Caco-2 (cell line): ENCODE measurements at regions not wholly inside any gene's neighbourhood (a gene's known extent, or its start where the extent isn't known, plus 50 kb on each side); places are given as distances from the start of the nearest gene placed in this dataset.

Source experiments
- BruUV-seq: library from RNA; stranded (reverse); fragments of 400-500 nt; replicated peaks from 2 replicates; lab custom pipeline; 2021; lab: Mats Ljungman, UMichigan
- CTCF ChIA-PET: fragments of 300-600 bp; sonication (Branson Sonifier 250); formaldehyde crosslinking; loops from one replicate; lab custom pipeline; 2022; ENCODE audit warnings: antibody characterized with exemption; lab: Charles Lee
- POLR2A ChIA-PET: fragments of 300-600 bp; sonication (Branson Sonifier 250); formaldehyde crosslinking; loops from one replicate; lab custom pipeline; 2022; ENCODE audit warnings: antibody characterized with exemption; lab: Charles Lee
- DNase-seq, 2 experiments: peaks; one replicate each; pipeline versions ENCODE4 v3.0.0 to v3.0.0-alpha.2; 2020 to 2022
- H3K27me3 ChIP-seq: replicated peaks from 2 replicates; pipeline ENCODE4 v1.6.0; 2011; ENCODE audit warnings: low read length; ENCODE audit not compliant: control insufficient read depth, insufficient read depth
- H3K36me3 ChIP-seq: 2 replicates; pipeline ENCODE4 v1.5.1; 2011; ENCODE audit warnings: low read length; ENCODE audit not compliant: control insufficient read depth, insufficient read depth
- H3K4me1 ChIP-seq: fragments of 250-450 bp; sonication (Bioruptor Pico); 2 replicates; pipeline ENCODE4 v1.5.1; 2020; ENCODE audit warnings: mild to moderate bottlenecking
- H3K4me3 ChIP-seq: 2 replicates; pipeline ENCODE4 v1.5.1; 2011; ENCODE audit warnings: low read depth, mild to moderate bottlenecking, control low read depth, low read length
- H3K9me3 ChIP-seq: fragments of 250-450 bp; sonication (Bioruptor Pico); 2 replicates; pipeline ENCODE4 v1.5.1; 2020; ENCODE audit warnings: mild to moderate bottlenecking, moderate library complexity
- H3K27ac Mint-ChIP-seq: one replicate; pipeline ENCODE4 v1.8.0; 2022; ENCODE audit warnings: mixed read lengths; ENCODE audit not compliant: unreplicated experiment
- H3K27me3 Mint-ChIP-seq: one replicate; pipeline ENCODE4 v1.8.0; 2022; ENCODE audit warnings: mixed read lengths; ENCODE audit not compliant: insufficient read depth, unreplicated experiment
- H3K36me3 Mint-ChIP-seq: one replicate; pipeline ENCODE4 v1.8.0; 2022; ENCODE audit warnings: mild to moderate bottlenecking, mixed read lengths; ENCODE audit not compliant: insufficient read depth, unreplicated experiment
- H3K4me1 Mint-ChIP-seq: one replicate; pipeline ENCODE4 v1.8.0; 2022; ENCODE audit warnings: low read depth, mixed read lengths; ENCODE audit not compliant: unreplicated experiment
- H3K4me3 Mint-ChIP-seq: one replicate; pipeline ENCODE4 v1.8.0; 2022; ENCODE audit warnings: mild to moderate bottlenecking, moderate library complexity, mixed read lengths; ENCODE audit not compliant: unreplicated experiment
- H3K9me3 Mint-ChIP-seq: one replicate; pipeline ENCODE4 v1.8.0; 2022; ENCODE audit warnings: mixed read lengths; ENCODE audit not compliant: unreplicated experiment
- intact Hi-C: fragments of 100-400 bp; cut with micrococcal nuclease; formaldehyde crosslinking; loops from one replicate; pipeline ENCODE4 v1.10.0; 2022; ENCODE audit not compliant: unreplicated experiment
- TF ChIP-seq, protein P1 (sequence below), 2 experiments: fragments of 200-600 bp in 1 of 2; IDR thresholded peaks; 1 replicate in 1 of 2; 2 replicates in 1 of 2; pipeline versions ENCODE4 v1.5.1 to v1.8.0; 2011 to 2022; ENCODE audit warnings: antibody characterized with exemption in 1 of 2, control low read depth in 1 of 2, inconsistent platforms in 1 of 2, low read depth in 1 of 2, low read length in 1 of 2, mild to moderate bottlenecking in 1 of 2, moderate library complexity in 1 of 2; ENCODE audit not compliant: insufficient read depth in 1 of 2, severe bottlenecking in 1 of 2, unreplicated experiment in 1 of 2

DNA sequence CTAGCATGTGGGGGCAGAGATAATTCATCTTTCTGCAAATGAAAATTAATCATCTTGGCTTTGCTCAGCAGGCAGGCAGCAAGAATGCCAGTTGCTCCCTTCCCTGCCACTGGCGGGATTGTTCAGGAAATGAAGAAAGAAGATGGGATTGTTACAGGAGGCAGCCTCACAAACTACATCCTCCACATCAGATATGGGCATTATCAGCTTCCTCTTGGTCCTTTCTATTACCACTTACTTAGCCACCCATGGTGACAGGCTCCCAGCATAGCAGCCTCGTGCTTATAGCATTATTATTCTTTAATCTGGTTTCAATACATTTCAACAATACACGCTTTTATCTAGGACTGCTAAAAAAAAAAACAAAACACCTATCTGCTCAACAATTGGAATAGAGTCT, 461.6 kb upstream of the ISX start:
- H3K27ac Mint-ChIP-seq, result no peak overlapping the region
- H3K4me1 Mint-ChIP-seq, result no peaks in the 10 kb centered on the region
- no peak overlapping the region for H3K4me3 Mint-ChIP-seq
- no TSS peak for BruUV-seq
- H3K27me3 Mint-ChIP-seq, result peaks cover 5% of the 10 kb centered on the region
- H3K27me3 ChIP-seq, result no peaks in the 10 kb centered on the region
- no peaks in the 10 kb centered on the region for H3K36me3 Mint-ChIP-seq
- no peaks in the 10 kb centered on the region for H3K9me3 ChIP-seq
- ChIA-PET POLR2A (no interaction called here), CTCF (no interaction called here)
- DNase-seq, result no peak
- no peaks in the 10 kb centered on the region for H3K36me3 ChIP-seq
- no peak overlapping the region for H3K4me3 ChIP-seq
- H3K9me3 Mint-ChIP-seq, result no peaks in the 10 kb centered on the region
- intact Hi-C loops, result no loop called here
- TF ChIP-seq, protein P1, sequence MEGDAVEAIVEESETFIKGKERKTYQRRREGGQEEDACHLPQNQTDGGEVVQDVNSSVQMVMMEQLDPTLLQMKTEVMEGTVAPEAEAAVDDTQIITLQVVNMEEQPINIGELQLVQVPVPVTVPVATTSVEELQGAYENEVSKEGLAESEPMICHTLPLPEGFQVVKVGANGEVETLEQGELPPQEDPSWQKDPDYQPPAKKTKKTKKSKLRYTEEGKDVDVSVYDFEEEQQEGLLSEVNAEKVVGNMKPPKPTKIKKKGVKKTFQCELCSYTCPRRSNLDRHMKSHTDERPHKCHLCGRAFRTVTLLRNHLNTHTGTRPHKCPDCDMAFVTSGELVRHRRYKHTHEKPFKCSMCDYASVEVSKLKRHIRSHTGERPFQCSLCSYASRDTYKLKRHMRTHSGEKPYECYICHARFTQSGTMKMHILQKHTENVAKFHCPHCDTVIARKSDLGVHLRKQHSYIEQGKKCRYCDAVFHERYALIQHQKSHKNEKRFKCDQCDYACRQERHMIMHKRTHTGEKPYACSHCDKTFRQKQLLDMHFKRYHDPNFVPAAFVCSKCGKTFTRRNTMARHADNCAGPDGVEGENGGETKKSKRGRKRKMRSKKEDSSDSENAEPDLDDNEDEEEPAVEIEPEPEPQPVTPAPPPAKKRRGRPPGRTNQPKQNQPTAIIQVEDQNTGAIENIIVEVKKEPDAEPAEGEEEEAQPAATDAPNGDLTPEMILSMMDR (IDR thresholded peaks at IDR 0.05; ENCODE audit: insufficient read depth in 1 of 2, low read depth in 1 of 2, low read length in 1 of 2, severe bottlenecking in 1 of 2, unreplicated experiment in 1 of 2), result no peak
- no peaks in the 10 kb centered on the region for H3K4me1 ChIP-seq

DNA sequence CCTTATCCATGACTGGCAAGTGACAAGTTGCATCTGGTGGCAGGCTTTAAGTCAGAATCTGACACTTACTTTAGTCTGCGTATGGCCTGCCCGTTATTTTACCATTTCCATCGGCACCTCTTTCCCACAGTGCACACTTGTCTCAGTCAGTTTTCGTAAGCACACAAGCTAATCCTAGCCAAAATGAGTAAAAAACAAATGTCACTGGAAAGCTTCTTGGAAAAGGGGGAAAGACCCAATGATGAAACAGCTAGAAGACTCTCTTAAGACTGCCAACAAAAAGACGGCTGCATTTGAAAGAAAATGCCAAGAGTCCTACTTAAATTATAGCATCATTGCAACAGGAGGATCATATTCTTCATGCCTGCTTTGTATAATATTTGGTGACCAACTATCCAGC, 457.9 kb upstream of the ISX start:
- H3K27ac Mint-ChIP-seq, result no peak overlapping the region
- no peak overlapping the region for H3K4me3 Mint-ChIP-seq
- no TSS peak for BruUV-seq
- no peaks in the 10 kb centered on the region for H3K36me3 Mint-ChIP-seq
- no peaks in the 10 kb centered on the region for H3K9me3 Mint-ChIP-seq
- POLR2A ChIA-PET, result no interaction called here
- no peaks in the 10 kb centered on the region for H3K36me3 ChIP-seq
- H3K4me3 ChIP-seq, result no peak overlapping the region
- no peaks in the 10 kb centered on the region for H3K9me3 ChIP-seq
- no peaks in the 10 kb centered on the region for H3K4me1 ChIP-seq
- TF ChIP-seq, protein P1 (IDR thresholded peaks at IDR 0.05; ENCODE audit: insufficient read depth in 1 of 2, low read depth in 1 of 2, low read length in 1 of 2, severe bottlenecking in 1 of 2, unreplicated experiment in 1 of 2), result no peak
- no peaks in the 10 kb centered on the region for H3K4me1 Mint-ChIP-seq
- no peaks in the 10 kb centered on the region for H3K27me3 ChIP-seq
- no peak for DNase-seq
- CTCF ChIA-PET, result no interaction called here
- peaks cover 3% of the 10 kb centered on the region for H3K27me3 Mint-ChIP-seq
- intact Hi-C loops, result no loop called here

DNA sequence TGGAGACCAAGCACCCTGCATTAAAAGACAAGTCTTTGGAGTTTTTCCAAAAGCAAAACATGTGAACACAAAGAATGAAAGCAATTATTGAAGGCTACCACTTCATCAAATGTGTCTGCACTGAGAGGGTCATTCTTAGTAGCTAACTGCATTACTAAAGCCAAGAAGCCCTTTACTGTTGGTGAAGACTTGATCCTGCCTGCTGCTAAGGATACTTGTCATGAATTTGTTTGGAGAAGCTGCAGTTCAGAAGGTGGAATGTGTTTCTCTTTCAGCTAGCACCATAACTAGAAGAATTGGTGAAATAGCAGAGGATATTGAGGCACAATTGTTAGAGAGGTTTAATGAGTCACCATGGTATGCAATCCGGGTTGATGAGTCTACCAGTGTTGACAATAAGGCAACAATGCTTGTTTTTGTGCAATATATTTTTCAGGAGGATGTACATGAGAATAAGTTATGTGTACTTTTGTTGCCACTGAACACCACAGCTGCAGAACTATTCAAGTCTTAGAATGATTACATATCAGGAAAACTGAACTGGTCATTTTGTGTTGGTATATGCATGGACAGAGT, 457.3 kb upstream of the ISX start:
- no TSS peak for BruUV-seq
- POLR2A ChIA-PET, result no interaction called here

More for the DNA sequence above, 457.3 kb upstream of the ISX start:
- Mint-ChIP-seq H3K27ac (no peak overlapping the region), H3K36me3 (no peaks in the 10 kb centered on the region), H3K4me3 (no peak overlapping the region), H3K9me3 (no peaks in the 10 kb centered on the region), H3K4me1 (no peaks in the 10 kb centered on the region), H3K27me3 (peaks cover 3% of the 10 kb centered on the region)
- intact Hi-C loops, result no loop called here
- Histone ChIP-seq H3K27me3 (no peaks in the 10 kb centered on the region), H3K36me3 (no peaks in the 10 kb centered on the region), H3K4me3 (no peak overlapping the region), H3K4me1 (no peaks in the 10 kb centered on the region), H3K9me3 (no peaks in the 10 kb centered on the region)
- TF ChIP-seq, protein P1 (IDR thresholded peaks at IDR 0.05; ENCODE audit: insufficient read depth in 1 of 2, low read depth in 1 of 2, low read length in 1 of 2, severe bottlenecking in 1 of 2, unreplicated experiment in 1 of 2), result no peak
- no peak for DNase-seq
- CTCF ChIA-PET, result no interaction called here
